ENCODE measurements at regions not wholly inside any gene's neighbourhood (a gene's known extent, or its start where the extent isn't known, plus 50 kb on each side); places are given as distances from the start of the nearest gene placed in this dataset.

- DNase-seq, result no peak
Observed at GRCh38 chr20:58011947-58012610, 216.4 kb downstream of the ANKRD60 start.

DNA sequence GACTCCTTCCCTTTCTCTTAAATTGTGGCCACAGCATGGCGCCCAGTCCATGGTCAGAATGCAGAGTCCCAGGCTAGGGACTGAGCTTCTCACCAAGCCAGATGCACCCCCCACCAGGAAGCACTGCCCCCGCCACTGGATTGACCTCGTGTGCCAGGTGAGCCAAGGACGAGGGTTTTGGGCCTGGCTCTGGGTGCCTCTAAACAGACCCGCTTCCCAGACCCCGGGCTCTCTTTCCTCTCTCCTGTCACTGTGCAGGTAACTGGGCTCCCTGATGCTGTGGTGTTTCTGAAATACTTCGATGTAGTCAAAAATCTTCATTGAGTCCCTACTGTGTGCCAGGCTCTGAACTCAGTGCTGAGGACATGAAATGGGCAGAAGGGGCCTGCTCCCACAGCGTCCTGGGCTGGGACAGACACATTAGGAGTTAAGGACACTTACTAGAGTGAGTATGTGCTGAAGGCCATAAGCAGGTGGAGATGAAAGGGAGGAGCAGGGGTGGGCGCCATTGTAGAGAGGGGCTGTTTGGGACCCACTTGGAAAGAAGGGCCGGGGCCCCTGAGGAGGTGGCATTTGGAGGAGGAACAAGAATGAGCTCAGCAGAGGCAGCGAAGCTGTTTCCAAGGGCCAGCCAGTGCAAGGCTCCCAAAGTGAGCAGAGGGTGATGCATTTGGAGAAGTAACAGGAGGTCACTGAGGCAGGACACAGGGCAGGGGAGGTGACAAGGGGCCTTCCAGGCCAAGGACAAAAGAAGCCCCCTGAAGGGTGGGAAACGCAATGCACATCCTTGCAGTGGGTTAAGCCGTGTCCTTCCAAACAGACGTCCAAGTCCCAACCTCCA, 217.1 kb downstream of the ANKRD60 start:
- no peak for DNase-seq

DNA sequence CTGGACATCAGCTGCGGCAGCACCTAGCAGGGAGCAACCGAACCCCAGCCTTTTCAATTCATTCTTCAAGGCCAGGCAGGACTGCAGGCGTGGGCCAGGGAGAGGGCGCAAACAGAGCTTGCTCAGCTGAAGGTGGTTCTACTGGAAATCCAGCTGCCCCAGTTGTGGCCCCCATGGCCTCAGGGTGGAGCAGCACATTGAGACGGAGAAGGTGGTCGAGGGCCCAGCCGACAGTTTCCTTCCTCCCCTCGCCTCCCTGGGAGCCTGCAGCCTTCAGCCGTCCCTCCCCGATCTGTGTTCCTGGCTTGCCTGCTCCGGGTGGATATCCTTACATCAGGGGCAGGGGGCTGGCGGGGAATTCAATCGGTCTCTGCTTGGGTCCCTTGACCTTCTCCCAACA, 217.8 kb downstream of the ANKRD60 start:
- DNase-seq, result no peak

- no peak for DNase-seq
Observed at GRCh38 chr20:58010186-58010585, 218.3 kb downstream of the ANKRD60 start.

GRCh38 chr20:58008866-58009265, 219.6 kb downstream of the ANKRD60 start:
- DNase-seq, result no peak

- DNase-seq, result no peak
Observed at GRCh38 chr20:58008413-58008812, 220.0 kb downstream of the ANKRD60 start.

DNA sequence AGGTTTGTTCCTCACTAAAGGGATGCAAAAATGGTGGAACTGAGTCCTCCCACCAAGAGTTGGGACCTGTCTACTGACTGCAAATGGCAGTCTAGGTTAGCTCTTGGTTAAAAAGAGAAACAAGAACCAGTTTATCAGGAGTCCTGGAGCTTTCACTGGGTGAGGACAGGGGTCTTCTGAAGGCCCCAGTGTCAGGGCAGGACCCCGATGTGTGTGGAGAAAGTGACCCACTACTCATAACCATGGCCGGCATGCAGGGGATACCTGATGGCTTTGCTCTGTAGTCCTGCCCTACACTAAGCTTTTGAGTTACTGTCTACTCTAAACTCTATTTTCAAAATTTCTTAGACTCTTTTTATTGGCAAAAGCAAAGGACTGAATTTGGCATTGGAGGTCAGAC, 220.5 kb downstream of the ANKRD60 start:
- no peak for DNase-seq

- DNase-seq, result no peak
Observed at GRCh38 chr20:58006346-58007316, 221.8 kb downstream of the ANKRD60 start.

GRCh38 chr20:58005581-58006345, 222.7 kb downstream of the ANKRD60 start:
- no peak for DNase-seq

DNA sequence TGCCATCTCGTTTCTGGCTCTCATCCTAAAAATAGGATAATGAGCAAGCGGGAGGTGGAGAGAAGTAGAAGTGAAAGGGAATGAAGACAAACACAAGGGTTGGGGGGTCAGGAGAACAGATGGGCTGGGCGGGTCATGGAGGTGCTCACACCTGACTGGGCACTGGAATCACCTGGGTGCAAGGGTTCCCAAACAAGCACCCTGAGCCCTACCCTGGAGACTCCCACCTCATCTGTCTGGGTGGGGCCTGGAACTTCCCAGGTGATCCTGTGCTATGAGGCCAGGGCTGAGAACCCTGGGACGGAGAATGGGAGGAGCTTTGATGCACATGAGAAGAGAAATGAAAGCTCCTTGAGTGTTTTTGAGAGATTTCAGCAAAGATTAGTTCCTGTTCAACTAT, 223.6 kb downstream of the ANKRD60 start:
- no peak for DNase-seq

DNA sequence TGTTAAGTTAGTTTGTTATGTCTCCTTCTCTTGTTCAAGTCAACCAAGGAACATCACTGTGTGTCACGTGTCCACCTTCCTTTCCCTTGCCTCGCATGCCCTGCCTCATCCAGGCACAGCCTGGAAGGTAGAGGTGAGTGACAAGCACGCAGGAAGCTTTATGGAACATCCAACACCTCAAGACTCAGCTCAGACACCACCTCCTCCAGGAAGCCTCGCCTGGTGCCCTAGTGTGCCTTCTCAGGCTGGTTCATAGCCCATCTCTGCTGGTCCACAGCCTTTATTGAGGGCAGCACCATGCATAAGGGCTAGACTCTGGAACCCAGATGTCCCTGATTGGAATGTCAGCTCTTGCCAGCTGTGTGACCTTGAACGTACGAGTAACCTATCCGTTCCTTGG, 224.3 kb downstream of the ANKRD60 start:
- DNase-seq, result no peak

DNA sequence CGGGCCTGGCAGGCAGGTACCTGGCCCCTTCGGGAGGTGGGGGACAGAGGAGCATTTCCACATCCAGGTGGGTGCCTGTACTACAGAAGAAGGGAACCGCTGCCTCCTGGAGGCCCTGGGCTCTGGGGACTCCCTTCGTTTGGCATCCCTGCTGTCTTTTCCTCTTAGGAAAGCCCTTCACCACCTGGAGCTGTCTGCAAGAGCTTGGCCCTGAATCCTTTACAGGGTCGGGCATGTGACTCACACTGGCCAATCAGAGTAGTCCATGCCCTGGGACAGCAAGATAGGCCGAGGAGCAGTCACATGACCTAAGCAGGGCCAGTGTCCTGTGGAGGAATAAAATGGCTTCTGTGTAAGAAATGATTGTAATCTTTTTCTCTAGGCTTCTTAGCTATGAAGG, 224.9 kb downstream of the ANKRD60 start:
- no peak for DNase-seq

DNA sequence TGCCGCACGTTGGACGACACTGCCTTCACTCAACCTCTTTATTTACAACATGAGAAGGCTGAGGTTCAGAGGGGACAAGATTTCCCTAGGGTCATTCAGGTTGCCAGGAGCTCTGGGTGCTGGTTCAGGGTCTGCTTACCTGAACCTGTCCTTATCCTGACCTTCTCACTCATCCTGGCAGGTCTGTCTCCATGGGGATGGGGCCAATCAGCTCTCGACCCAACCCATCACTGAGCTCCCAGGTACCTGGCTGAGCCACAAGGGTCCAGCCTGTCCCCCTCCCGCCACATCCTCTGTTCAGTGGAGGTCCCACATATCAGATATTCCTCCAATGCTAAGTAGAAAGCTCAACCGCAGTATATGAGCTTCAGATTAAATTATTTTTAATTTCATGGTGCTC, 225.6 kb downstream of the ANKRD60 start:
- no peak for DNase-seq

DNA sequence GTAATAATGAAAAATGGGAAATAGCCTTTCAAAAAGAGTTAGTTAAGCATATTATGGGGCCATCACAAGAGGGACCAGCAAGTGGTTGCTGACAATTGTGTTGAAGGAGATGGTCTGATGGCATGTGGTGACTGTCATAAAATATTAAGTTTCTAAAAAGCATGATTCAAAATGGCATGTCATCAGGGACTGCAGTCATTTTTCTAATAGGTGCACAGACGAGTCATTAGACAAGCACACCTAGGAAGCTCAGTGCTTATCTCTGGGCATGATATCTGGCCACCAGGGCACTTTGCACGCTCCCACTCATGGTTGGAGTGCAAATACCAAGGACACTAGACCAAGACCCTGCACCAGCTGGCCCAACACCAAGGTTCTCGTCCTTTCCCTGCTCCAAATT, 226.5 kb downstream of the ANKRD60 start:
- DNase-seq, result no peak

DNA sequence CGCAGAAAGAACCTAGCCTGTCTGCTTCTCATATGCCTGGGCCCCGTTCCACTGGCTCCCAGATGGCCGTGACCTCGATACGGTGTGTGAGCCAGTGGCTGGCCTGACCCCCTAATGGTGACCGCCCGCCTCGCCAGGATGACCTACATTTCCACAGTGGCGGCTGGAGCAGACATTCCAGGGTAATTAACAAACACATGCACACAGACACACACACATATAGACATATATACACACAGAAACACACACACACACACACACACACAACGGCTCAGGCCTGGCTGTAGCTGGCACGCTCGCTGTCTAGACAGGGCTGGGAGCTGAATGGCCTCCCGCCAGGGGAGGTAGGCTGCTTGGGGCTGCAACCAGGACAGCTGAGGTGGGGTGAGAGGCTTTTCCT, 227.1 kb downstream of the ANKRD60 start:
- DNase-seq, result no peak

- DNase-seq, result no peak
Observed at GRCh38 chr20:58000861-58001260, 227.6 kb downstream of the ANKRD60 start.

GRCh38 chr20:57999465-58000111, 228.9 kb downstream of the ANKRD60 start:
- no peak for DNase-seq

DNA sequence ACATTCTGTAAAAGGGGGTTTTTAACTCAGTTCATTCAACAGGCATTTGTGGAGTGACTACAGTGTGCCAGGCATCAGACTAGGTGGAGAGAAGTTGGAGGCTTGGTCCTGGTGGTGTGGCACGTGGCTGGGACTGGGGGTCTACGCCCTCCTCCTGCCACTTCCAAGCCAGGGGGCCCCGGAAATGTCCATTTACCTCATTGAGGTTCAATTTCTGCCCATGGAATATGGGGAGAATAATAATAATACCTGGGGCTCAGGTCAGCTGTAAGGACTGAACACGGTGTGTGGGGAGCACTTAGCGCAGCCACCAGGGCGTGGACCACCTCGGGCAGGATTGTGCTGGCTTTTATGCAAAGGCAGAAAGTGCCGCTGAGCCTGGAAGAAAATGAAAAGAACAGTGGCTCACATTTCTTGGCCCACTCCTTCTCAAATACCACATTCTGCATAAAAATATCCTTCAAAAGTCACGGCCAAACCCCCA, 229.4 kb downstream of the ANKRD60 start:
- DNase-seq, result no peak

DNA sequence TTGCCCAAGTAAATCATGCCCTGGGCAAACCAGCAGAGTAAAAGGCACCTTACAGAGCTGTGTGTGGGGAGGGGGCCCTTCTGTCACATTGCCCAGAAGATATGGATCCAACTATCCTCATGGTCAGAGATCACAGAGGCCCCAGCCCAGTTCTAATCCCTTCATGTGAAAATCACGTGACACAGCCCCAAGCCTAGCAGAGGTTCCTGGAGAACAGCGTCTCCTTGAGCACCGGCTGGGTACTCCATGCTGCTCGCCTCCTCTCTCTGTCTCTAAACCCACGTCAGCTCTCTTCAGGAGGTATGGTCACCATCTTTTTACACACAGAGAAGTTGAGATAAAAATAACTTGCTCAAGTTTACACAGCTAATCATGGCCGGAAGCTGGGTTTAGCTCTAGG, 230.2 kb downstream of the ANKRD60 start:
- DNase-seq, result no peak

- no peak for DNase-seq
Observed at GRCh38 chr20:57996936-57997890, 231.2 kb downstream of the ANKRD60 start.

- no peak for DNase-seq
Observed at GRCh38 chr20:57996465-57996864, 232.0 kb downstream of the ANKRD60 start.

Data from activated naive CD4-positive, alpha-beta T cell treated with Interleukin-2 at 50 U/mL for 16 hours (primary cell).